ENCODE measurements at regions not wholly inside any gene's neighbourhood (a gene's known extent, or its start where the extent isn't known, plus 50 kb on each side); places are given as distances from the start of the nearest gene placed in this dataset.

DNA sequence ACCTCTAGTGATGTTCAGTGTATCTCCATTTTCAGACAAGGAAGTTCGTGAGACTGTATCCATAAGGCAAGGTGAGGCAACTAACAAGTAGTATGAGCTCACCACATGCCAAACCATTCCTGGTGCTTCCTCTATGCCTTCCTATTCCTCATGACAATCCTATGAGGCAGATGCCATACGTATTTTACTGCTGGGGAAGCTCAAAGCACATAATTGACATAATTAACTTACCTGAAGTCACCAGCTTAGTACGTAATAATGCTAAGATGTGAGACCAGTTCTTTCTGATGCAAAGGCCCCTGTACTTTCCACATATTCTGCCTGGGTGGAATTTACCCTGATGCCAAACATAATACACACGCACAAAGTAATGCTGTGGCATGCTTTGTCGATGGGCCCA, 83.6 kb upstream of the NFIA start:
- Histone ChIP-seq H3K36me3 (ENCODE audit: control insufficient read depth, insufficient read depth, low read length) (no peaks in the 10 kb centered on the region), H3K4me3 (ENCODE audit: low read depth, low read length) (no peak overlapping the region)

DNA sequence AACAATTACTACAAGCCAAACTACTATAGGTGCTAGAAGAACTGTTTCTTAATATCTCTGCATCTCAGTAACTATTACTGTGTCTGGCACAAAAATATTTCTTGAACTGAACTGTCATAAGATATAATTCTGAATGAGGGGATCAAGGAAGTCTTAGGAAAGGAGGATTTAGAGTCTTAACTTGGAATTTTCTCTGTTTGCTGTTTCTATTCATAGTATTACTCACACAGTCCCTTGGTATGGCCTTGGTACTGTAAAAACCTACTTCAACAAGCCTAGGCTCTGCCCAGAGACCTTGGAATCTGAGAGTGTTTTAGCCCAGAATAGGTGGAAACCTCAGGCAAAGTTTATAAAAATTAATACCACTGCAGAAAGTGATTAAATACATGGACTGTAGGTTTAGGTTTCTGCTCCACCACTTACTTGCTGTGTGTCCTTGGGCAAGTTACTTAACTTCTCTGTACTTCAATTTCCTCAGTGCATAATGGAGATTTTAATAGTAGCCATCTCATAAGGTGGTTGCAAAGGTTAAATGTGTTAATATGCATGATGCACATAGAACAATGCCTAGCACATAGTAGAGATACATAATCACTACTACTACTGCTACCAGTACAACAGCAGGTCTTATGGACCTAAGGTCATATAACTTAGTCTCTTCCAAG, 87.4 kb upstream of the NFIA start:
- no peak for TF ChIP-seq CTCF (IDR thresholded peaks at IDR 0.05; ENCODE audit: insufficient read depth, low read length, severe bottlenecking)
- no peak overlapping the region for H3K4me3 ChIP-seq (ENCODE audit: low read depth, low read length)
- DNase-seq (ENCODE audit: low read depth) = no peak
- no peaks in the 10 kb centered on the region for H3K27me3 ChIP-seq (ENCODE audit: control insufficient read depth, insufficient read depth, low read length)
- no peak for FAIRE-seq
- H3K36me3 ChIP-seq (ENCODE audit: control insufficient read depth, insufficient read depth, low read length) = no peaks in the 10 kb centered on the region

More for the DNA sequence above, 83.6 kb upstream of the NFIA start:
- no peaks in the 10 kb centered on the region for H3K27me3 ChIP-seq (ENCODE audit: control insufficient read depth, insufficient read depth, low read length)
- DNase-seq (ENCODE audit: low read depth) (no peak), FAIRE-seq (no peak)
- no peak for TF ChIP-seq CTCF (IDR thresholded peaks at IDR 0.05; ENCODE audit: insufficient read depth, low read length, severe bottlenecking)

GRCh38 chr1:60994369-60994768, 88.0 kb upstream of the NFIA start:
- Histone ChIP-seq H3K36me3 (ENCODE audit: control insufficient read depth, insufficient read depth, low read length) (no peaks in the 10 kb centered on the region), H3K4me3 (ENCODE audit: low read depth, low read length) (no peak overlapping the region), H3K27me3 (ENCODE audit: control insufficient read depth, insufficient read depth, low read length) (no peaks in the 10 kb centered on the region)
- FAIRE-seq (no peak), DNase-seq (ENCODE audit: low read depth) (no peak)
- no peak for TF ChIP-seq CTCF (IDR thresholded peaks at IDR 0.05; ENCODE audit: insufficient read depth, low read length, severe bottlenecking)

- Histone ChIP-seq H3K4me3 (ENCODE audit: low read depth, low read length) (no peak overlapping the region), H3K27me3 (ENCODE audit: control insufficient read depth, insufficient read depth, low read length) (no peaks in the 10 kb centered on the region), H3K36me3 (ENCODE audit: control insufficient read depth, insufficient read depth, low read length) (no peaks in the 10 kb centered on the region)
- TF ChIP-seq CTCF (IDR thresholded peaks at IDR 0.05; ENCODE audit: insufficient read depth, low read length, severe bottlenecking) = no peak
- DNase-seq (ENCODE audit: low read depth) (no peak), FAIRE-seq (no peak)
Observed at GRCh38 chr1:60992165-60992564, 90.2 kb upstream of the NFIA start.

- DNase-seq (ENCODE audit: low read depth) = no peak
- no peaks in the 10 kb centered on the region for H3K27me3 ChIP-seq (ENCODE audit: control insufficient read depth, insufficient read depth, low read length)
- no peak for FAIRE-seq
- no peaks in the 10 kb centered on the region for H3K36me3 ChIP-seq (ENCODE audit: control insufficient read depth, insufficient read depth, low read length)
- no peak for TF ChIP-seq CTCF (IDR thresholded peaks at IDR 0.05; ENCODE audit: insufficient read depth, low read length, severe bottlenecking)
- no peak overlapping the region for H3K4me3 ChIP-seq (ENCODE audit: low read depth, low read length)
Observed at GRCh38 chr1:60990714-60991090, 91.7 kb upstream of the NFIA start.

All from bronchial epithelial cell (primary cell).